OCI-LY7 (cell line): ENCODE measurements at regions not wholly inside any gene's neighbourhood (a gene's known extent, or its start where the extent isn't known, plus 50 kb on each side); places are given as distances from the start of the nearest gene placed in this dataset.

Experiments
- EZH2phosphoT487 ChIP-seq: fragments of 200-600 bp; sonication (generic); IDR thresholded peaks from 2 replicates; pipeline ENCODE4 v1.6.1; 2018; ENCODE audit warnings: low read depth, borderline replicate concordance, mild to moderate bottlenecking, mixed run types, antibody characterized with exemption, low read length, moderate library complexity, mixed read lengths
- TF ChIP-seq, protein P1 (sequence below): fragments of 200-600 bp; sonication (generic); conservative IDR thresholded peaks from 2 replicates; pipeline ENCODE4 v1.5.1; 2014; ENCODE audit warnings: mild to moderate bottlenecking, antibody characterized with exemption, low read length, moderate library complexity, mixed read lengths

GRCh38 chr5:20445326-20445860, 457.4 kb upstream of the CDH18 start:
- TF ChIP-seq, protein P1, sequence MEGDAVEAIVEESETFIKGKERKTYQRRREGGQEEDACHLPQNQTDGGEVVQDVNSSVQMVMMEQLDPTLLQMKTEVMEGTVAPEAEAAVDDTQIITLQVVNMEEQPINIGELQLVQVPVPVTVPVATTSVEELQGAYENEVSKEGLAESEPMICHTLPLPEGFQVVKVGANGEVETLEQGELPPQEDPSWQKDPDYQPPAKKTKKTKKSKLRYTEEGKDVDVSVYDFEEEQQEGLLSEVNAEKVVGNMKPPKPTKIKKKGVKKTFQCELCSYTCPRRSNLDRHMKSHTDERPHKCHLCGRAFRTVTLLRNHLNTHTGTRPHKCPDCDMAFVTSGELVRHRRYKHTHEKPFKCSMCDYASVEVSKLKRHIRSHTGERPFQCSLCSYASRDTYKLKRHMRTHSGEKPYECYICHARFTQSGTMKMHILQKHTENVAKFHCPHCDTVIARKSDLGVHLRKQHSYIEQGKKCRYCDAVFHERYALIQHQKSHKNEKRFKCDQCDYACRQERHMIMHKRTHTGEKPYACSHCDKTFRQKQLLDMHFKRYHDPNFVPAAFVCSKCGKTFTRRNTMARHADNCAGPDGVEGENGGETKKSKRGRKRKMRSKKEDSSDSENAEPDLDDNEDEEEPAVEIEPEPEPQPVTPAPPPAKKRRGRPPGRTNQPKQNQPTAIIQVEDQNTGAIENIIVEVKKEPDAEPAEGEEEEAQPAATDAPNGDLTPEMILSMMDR: no peak
- no peak for TF ChIP-seq EZH2phosphoT487
